Endothelial cell of umbilical vein (primary cell): ENCODE measurements at regions not wholly inside any gene's neighbourhood (a gene's known extent, or its start where the extent isn't known, plus 50 kb on each side); places are given as distances from the start of the nearest gene placed in this dataset.

ENCODE experiments used
- CTCF ChIP-seq, 2 donors: IDR thresholded peaks; 1 replicate in 1 of 2; 2 replicates in 1 of 2; pipeline ENCODE4 v1.5.1; 2011; ENCODE audit warnings: low read length in 2 of 2, mild to moderate bottlenecking in 2 of 2, moderate library complexity in 2 of 2, control low read depth in 1 of 2, inconsistent platforms in 1 of 2, low read depth in 1 of 2; ENCODE audit not compliant: insufficient read depth in 1 of 2; ENCODE audit errors: extremely low read depth in 1 of 2
- EZH2 ChIP-seq: IDR thresholded peaks from 2 replicates; pipeline ENCODE4 v1.6.1; 2012; ENCODE audit warnings: borderline replicate concordance, low read depth, mild to moderate bottlenecking, moderate library complexity, low read length, inconsistent platforms; ENCODE audit not compliant: severe bottlenecking
- JUN ChIP-seq: IDR thresholded peaks from 2 replicates; pipeline ENCODE4 v1.6.1; 2011; ENCODE audit warnings: borderline replicate concordance, low read depth; ENCODE audit not compliant: insufficient read length, insufficient read depth
- MAX ChIP-seq: IDR thresholded peaks from 2 replicates; pipeline ENCODE4 v1.6.1; 2011; ENCODE audit not compliant: insufficient read depth, insufficient read length
- POLR2A ChIP-seq: IDR thresholded peaks from 2 replicates; pipeline ENCODE4 v1.6.1; 2012; ENCODE audit warnings: low read depth, mild to moderate bottlenecking, control low read depth, low read length
- POLR2AphosphoS5 ChIP-seq: IDR thresholded peaks from 2 replicates; pipeline ENCODE4 v1.6.1; 2012; ENCODE audit warnings: low read depth, mild to moderate bottlenecking, control low read depth, low read length, moderate library complexity; ENCODE audit not compliant: insufficient read depth

- TF ChIP-seq POLR2A (no peak), CTCF (IDR thresholded peaks at IDR 0.05; ENCODE audit: extremely low read depth in 1 of 2, insufficient read depth in 1 of 2, low read depth in 1 of 2, low read length in 2 of 2) (no peak), POLR2AphosphoS5 (no peak), MAX (no peak), EZH2 (no peak), JUN (no peak)
Measured at GRCh38 chr12:59100585-59100984, 180.3 kb upstream of the LRIG3 start.
